Stimulated activated CD8-positive, alpha-beta memory T cell treated with anti-CD3 and anti-CD28 coated beads, Interleukin-4, amount 100 ng/mL, for 48 hours (primary cell): ENCODE measurements at regions not wholly inside any gene's neighbourhood (a gene's known extent, or its start where the extent isn't known, plus 50 kb on each side); places are given as distances from the start of the nearest gene placed in this dataset.
"Not testable (repeated sequence)": the region's sequence is repeated elsewhere in the genome, so short reads cannot be mapped to it uniquely, and the experiment has no call there.

ENCODE experiments used
- DNase-seq: peaks from one replicate; pipeline ENCODE4 v3.0.0-alpha.2; 2020

DNA sequence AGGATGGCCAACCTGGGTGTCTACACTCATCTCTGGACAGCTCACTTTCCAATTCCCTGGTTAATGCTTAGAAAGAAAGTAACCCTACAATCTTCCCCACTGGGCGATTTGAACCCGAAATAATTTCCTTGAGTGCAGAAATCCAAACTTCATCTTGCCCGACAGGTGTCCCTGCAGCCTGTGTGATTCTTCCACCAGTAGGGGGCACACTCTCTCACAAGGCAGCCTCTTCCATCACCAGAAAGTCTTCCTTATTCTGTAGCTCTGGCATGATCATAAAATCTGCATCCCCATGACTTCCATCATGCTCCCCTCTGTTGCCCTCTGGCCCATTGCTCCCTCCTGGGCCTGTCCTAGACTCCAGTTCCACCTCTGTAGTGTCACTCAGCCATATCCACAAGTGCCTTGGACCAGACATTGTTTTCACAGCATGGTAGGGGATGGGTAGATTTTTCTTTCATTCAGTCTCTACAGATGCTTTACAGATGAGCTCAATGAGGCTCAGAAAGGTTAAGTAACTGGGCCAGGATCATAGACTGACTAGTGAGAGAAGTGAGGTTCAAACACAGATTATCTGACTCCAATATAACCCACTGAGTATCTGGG is 170.4 kb upstream of the SPTLC3 start:
- DNase-seq: no peak

DNA sequence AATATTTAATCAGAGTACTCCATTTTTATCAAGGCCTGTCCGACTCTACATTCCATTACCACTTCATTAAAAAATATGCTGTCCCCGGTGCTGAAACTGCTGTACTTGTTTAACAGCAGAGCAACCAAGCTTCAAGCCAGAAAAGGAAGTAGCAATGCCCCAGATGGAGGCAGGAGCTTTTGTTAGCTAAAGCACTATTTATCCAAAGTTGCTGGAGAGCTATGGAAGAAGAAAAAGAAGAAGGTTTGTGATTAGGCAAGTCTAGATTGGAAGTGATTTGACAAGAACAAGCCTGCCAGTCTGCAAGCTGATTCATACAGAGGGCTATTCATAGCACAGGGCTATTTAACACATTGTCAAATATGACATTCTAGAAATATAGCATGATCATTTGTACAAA is 160.9 kb upstream of the SPTLC3 start:
- no peak for DNase-seq

DNA sequence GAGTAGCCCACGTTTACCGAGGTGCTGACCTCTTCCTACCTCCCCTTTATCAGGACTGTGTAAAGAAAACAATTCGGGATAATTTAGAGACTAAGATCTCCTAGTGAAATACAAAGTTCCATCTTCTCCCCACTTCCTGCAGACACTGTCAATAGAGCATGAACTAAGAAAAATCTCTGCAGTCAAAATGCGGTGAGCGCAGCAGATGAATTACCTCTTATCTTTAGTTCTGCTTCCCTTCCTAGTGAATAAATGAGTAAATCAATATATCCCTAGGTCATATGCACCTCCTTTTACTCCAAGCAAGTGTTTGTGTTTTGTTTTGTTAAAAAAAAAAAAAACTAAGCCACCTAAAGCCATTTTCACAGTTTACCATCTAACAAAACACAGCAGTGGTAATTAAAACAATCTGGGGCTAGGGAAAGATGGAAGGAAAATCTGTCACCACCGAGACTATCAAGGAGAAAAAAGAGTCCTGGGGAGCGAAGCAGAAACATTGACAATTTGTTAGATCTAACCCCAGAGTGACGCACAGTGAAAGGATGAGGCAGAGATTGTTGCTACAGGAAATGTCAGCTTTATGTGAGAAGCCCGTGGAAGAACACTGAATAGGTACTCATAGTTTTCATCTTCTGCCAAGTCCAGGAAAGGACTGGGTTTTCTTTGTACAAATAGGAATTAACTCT is 159.4 kb upstream of the SPTLC3 start:
- DNase-seq: no peak

DNA sequence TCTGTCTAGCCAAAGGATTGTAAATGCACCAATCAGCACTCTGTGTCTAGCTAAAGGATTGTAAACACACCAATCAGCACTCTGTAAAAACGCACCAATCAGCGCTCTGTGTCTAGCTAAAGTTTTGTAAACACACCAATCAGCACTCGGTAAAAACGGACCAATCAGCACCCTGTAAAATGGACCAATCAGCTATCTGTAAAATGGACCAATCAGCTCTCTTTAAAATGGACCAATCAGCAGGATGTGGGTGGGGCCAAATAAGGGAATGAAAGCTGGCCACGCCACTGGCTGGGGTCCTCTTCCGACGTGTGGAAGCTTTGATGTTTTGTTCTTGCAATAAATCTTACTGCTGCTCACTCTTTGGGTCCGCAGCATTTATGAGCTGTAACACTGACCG is 151.1 kb upstream of the SPTLC3 start:
- DNase-seq: not testable (repeated sequence)

DNA sequence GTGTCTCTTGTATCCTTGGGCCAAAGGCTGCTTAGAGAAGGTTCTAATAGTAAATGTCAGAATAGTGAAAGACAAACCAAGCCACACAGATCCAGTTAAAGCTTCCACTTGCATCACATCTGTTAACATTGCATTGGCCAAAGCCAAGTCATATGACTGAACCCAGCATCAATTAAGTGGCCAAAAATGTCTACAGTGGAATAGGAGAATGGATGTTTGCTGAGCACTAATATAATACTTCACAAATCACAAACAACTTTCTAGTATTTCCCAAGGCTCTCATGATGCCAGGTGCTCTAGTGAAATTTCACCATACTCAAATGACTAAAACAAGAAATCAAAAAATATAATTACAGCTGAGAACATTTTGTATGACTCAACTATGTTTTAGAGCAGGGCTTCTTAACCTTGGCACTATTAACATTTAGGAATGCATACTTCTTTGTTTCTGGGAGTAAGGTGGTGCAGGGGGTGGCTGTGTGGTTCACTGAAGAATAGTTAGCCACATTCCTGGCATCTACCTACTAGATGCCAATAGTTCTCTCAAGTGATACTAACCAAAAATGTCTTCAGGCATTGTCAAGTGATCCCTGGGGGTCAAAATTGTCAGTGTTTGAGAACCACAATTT is 148.0 kb upstream of the SPTLC3 start:
- no peak for DNase-seq

DNA sequence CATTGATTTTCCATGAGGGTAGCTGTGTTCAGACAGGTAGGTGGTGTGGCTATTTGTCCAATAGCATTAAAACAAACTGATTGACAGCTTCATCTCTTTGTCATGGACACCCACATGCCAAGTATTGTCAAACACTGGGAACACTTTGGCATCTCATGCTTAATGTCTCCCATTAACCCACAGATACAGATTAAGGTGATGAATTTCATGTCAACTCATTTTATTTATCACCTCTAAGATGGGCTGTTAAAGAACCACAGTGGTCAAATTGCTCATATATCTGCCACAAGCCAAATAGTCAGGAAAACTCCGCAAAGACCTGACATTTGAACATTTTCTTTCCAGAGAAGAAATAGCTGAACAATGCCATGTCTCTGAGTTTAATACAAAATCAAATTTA is 139.1 kb upstream of the SPTLC3 start:
- no peak for DNase-seq

DNA sequence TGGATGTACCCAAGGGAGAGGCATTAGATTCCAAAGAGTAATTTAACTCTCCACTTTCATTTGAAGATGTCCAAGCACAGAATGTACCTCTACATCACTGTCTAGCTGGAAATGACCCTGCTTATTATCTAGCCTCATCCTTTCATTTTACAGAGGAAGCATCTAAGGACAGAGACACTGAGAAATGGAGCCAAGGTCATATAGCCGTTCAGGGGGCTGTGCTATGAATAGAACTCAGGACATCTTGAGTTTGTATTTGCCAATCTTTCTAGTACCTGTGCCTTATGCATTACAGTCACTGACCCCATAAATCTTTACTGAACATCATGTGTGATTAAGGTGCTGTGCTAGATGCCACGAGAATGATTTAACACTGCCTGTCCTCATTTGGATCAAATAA is 138.2 kb upstream of the SPTLC3 start:
- DNase-seq: no peak

DNA sequence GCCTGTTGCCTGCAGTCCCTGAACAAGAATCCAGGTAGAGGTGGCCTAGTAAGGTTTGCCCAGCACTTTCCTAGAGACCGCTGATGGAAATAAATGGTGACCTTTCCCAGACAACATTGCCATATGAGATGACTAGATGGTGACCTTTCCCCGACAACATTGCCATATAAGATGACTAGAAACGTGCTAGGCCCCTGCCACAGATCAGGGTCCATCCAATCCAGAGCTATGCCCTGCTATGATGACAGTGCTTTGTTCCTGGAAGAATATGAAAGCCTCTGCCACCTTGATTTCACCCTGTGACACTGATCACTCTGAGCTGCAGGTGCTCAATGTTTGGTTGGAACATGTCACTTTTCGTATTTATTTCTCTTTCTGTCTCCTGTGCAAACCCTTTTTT is 133.8 kb upstream of the SPTLC3 start:
- no peak for DNase-seq

DNA sequence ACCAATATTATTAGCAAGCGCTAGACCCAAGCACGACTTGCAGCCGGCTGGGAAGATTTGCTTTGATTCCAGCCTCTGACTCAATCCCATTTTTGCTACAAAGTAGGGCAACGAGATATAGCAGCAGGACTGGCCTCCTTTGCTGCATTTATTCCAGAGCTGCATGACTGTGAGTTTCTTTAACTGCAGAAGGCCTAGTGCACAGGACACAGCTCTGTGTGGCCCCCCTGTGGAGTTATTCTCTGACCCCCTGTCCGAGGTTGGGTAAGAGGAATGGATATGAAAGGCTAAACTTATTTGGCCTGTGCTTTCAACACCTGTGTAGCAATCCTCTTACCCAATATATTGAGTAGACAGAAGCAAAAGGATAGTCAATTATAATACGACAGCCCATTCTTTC is 133.3 kb upstream of the SPTLC3 start:
- DNase-seq: no peak

DNA sequence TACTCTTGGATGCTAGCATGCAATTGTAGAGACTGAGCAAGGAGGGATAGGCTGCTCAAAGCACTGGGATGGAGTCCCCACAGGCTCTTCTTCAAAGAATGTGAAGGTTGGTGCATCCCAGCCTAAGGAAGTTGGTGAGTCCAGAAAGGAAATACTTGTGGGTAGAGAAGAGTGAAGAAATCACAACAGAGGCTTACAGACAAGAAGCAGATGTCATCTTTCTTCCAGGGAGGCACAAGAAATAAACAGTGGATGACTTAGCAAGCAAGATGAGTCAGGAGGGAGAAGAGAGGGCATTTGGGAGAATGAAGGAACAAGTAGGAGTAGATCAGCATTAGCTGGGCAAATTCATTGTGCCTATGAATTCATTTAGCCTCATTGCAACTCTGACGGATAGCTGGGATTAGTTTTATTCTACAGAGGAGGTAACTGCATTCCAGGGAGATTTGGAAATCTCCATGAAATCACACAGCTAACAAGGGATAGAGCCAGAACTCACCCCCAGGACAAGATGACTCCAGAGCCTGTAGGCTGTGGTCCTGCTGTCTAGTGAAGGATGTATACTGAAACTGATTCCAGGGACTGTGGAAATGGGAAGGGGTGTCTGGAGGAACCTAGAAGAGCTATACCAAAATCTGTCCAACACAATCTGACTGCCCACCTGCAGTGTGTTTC is 125.8 kb upstream of the SPTLC3 start:
- no peak for DNase-seq

DNA sequence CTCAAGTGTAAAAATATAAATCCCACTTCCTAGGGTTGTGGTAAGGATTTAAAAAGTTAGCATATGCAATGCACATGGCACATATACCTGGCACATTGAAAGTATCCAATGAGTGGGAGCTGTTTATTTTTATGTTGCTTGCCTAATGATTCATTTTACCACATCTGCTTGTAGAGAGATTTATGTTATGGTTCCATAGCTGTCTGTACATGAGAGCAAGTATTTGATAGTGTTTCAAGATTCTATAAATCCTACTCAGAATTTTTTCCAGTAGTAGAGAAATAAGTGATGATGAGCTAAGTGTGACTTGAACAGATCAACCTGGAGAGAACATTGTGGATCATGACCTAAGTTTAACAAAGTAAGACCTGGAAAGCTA is 125.3 kb upstream of the SPTLC3 start:
- DNase-seq: no peak

DNA sequence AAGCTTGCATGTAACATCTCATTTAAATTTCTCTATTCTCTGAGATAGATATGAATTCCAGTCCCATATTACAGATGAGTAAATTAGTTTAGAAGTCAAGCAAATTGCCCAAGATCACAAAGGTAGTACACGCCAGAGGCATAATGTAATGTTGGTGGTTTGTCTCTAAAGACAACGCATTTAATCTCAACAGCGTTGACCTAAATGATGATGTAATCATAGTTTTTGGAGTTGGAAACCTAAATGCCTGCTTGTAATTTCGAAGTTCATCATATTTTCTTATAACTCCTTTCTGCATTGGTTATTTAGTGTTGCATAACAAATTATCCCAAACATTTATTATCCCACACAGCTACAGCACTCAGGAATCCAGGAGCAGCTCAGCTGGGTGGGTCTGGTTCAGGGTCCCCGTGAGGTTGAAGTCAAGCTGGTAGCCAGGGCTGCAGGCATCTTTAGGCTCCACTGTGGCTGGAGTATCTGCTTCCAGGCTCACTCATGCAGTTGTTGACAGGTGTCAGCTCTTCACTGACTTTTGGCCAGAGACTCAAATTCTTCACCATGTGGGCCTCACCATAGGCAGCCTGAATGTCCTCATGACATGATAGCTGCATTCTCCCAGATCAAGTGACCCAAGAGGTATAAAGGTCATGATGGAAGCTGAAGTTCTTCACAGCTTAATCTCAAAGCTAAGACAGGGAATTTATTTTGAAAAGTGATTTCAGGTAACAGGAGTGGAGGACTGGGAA is 122.0 kb upstream of the SPTLC3 start:
- DNase-seq: no peak

DNA sequence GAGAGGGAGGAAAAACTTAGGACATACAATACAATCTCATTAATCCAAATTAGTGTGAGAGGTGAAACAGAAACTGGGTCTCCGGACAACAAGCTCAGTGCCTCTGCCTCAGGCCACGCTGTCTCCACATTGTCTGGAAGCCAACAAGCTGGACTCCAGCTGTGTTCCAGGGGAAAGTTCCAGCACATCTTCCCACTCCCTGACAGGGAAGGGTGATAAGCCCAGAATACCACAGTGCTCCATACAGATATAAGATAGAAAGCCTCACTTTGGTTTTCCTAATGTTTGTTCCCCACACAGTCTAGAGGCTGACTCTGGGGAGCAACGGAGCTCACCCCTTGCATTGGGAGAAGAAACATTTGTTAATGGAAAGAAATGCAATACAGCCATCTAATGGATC is 117.1 kb upstream of the SPTLC3 start:
- DNase-seq: no peak

DNA sequence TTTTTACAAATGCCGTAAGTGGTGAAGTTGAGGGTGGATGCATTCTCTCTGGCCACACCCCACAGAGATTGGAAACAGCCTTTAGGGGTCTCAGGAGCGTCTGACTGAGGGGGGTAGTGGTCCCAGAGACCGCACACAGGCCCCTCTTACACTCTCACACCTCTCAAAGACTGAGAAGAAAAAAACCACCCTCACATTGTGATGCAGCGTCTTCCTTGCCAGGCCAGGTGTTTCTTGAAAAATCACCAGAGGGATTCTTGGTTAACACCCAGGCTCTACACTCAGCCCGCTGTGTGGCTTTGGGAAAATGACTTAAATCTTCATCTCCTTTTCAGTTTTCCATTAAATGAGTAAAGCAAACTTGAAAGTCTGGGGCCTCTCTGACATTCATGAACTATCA is 115.8 kb upstream of the SPTLC3 start:
- DNase-seq: no peak

DNA sequence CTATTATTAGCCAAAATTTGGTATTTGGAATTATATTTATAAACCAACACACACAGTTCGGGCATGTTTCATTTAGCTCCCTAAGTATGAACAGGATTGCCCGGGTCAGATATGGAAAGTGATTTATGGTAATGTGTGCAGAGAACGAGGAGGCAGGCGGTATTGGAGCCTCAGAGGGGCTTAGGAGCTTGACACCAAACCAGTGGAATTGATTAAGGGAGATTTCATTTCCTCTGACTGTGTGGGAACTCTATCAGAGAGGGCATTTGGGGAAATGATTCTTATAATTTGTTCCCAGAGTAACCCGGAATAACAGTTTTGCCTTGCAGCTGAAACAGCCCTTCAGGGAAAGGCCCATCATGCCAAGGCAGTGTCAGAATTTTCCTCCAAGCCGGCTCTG is 115.1 kb upstream of the SPTLC3 start:
- no peak for DNase-seq

DNA sequence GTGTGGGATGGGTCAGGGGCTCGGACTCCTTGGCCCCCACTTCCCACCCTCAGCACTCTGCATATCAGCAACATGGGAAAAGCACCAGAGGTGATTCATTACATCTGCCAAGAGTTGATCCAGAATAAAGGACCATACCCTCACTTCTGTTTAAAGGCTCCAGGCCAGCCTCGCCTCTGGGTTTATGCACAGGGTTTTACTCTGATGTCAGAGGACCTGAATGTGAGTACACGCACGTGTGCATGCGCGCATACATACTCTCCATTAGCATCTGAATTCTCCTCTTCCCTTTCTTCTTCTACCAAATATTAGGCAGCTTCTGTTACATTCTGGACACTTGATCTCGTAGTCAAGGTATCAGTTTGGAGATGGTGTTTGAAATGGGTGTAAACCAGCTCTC is 114.7 kb upstream of the SPTLC3 start:
- DNase-seq: no peak

DNA sequence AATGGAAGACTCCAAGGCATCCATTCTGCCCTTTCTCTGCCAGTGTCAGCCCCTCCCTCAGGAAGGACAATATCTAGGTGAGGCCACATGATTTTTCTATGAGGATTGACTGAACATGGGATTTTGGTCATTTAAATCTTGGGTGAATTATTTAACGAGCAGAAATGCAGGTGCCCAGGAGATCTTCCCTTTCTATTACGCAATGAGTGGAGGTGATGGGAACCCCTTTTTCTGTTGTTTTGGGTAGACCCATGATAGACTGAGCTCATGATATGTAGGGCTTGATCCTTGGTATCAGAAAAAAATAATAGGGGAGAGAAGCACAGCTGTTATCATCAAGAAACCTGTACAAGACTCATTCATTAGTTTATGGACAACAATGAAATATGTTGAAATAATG is 112.6 kb upstream of the SPTLC3 start:
- no peak for DNase-seq

DNA sequence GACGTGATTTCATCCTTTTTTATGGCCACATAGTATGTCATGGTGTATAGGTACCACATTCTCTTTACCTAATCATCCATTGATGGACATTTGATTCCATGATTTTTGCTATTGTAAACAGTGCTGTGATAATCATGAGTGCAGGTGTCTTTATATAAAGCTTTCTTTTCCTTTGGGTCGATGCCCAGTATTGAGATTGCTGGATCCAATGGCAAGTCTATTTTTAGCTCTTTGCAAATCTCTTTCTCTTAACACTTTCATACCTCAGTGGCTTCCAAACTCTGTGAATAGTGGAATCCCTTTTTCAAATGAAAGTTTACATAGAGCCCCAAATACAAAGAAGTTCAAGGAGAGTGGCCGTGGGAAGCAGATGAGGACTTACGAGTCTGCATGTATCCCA is 105.8 kb upstream of the SPTLC3 start:
- DNase-seq: no peak

DNA sequence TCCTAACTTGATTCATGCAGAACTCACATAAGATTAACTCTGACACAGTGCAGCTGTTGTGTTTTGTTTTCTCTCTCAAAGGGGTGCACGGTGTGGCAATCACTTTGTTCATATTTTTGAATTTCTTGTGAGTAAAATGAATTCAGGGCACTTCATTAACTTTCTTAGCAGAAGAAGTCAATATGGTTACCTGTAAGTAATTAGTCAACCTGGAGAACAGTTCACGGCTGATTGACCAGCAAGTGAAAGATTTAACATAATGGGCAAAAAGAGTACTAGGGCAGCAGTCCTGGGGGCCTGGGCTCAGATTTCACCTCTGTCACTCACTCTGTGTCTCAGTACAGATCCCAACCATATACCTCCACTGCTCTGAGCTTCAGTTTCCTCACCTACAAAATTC is 102.4 kb upstream of the SPTLC3 start:
- DNase-seq: no peak

DNA sequence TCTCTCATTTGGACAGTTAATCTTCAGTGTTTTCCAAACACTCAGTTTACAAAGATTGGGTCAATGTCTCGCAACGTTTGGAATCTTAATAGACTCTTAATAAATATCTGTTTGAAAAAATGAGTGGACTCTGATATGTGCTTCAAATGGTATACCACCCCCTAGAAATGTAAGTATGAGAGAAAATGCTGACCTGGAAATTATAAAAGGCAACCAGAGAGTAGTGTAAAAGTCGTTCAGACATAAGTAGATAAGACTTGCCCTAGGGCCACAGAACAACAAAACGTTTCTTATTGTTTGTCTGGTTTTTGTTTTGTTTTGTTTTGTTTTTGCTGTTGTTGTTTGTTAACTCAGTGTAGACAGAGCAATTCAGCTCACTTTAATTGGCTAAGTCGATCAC is 97.4 kb upstream of the SPTLC3 start:
- DNase-seq: no peak

DNA sequence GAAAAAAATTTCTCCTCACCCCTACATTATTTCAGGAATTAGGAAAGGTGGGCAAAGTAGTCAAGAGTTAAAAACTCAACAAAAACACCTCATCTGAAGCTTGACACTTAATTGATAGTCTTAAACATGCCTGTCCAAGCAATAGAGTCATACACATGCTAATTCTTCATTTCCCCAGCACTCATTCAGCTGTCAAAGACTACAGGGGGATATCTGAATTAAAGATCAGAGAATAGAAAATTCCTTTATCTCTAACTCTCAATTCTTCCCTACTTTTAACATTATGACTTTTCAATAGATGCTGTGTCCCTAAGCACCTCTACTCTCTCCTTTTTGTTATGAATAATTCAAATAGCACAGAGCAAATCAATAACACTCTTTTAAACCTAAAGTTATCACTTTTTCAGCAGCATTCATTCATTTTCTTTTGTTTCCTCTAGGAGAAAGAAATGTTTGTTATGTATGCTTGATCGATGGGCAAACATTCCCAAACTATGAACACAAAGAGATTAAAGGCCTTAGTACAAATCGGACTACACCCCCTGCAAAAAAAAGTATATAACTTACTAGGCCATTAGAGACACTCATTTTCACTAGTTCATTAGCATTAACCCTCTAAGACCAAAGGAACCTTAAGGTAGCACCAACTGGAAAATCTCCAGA is 94.9 kb upstream of the SPTLC3 start:
- no peak for DNase-seq

DNA sequence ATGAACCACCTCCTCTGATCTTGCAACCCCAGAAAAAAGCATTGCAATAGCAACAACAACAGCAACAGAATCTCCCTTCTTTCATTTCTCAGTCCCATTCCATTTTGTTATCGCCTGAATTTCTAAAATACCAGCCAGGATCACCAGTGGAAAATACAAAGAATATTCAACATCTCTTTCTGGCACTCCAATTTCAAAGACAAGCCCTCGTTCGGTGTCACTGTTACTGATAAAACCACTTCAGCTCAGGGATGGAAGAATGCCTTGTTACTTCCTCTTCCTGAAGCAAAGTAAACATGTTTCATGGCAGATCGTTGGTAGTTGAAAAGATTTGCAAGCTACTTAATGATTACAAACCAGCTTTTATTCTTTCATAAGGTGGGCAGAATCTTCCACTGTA is 94.0 kb upstream of the SPTLC3 start:
- DNase-seq: no peak

DNA sequence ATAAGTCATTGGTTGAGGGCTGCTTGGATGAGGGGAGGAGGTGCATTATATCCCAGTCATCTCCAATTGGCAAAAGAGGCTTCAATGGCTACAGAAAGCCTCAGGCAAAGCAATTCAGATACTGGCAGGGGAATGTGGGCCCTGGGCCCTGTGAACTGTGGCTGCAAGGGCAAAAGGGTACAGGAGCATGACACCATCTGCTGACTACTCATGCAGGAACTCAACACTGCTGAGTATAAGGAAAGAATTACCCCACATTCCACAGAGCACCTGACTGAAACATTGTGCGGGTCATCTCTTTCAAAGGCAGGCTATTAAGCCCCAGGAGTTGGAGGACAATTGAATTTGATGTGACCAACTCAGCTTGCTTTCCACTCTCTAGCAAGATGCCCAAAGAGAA is 92.1 kb upstream of the SPTLC3 start:
- no peak for DNase-seq
